ENCODE measurements at regions not wholly inside any gene's neighbourhood (a gene's known extent, or its start where the extent isn't known, plus 50 kb on each side); places are given as distances from the start of the nearest gene placed in this dataset.

- Histone ChIP-seq H3K4me1 (peaks cover 20% of the 10 kb centered on the region), H3K9me3 (replicated peaks) (no peaks in the 10 kb centered on the region), H3K4me3 (no peak overlapping the region), H3K36me3 (no peaks in the 10 kb centered on the region), H3K27ac (replicated peaks) (no peak overlapping the region), H3K27me3 (ENCODE audit: low read depth) (no peaks in the 10 kb centered on the region)
- DNase-seq: no peak
- intact Hi-C loops (cut with micrococcal nuclease): loop anchor here (10.0 kb wide), 1 partner anchor 591 kb away; no protein-coding TSS in a partner anchor
- no peak for TF ChIP-seq CTCF (IDR thresholded peaks at IDR 0.05; ENCODE audit: borderline replicate concordance)
Measured at GRCh38 chr2:226213717-226214116, 585.9 kb downstream of the IRS1 start.

- DNase-seq: no peak
- TF ChIP-seq CTCF (IDR thresholded peaks at IDR 0.05; ENCODE audit: borderline replicate concordance): no peak
- no peaks in the 10 kb centered on the region for H3K27me3 ChIP-seq (ENCODE audit: low read depth)
- no peaks in the 10 kb centered on the region for H3K9me3 ChIP-seq (replicated peaks)
- H3K4me3 ChIP-seq: no peak overlapping the region
- no peak overlapping the region for H3K27ac ChIP-seq (replicated peaks)
- H3K4me1 ChIP-seq: peaks cover 30% of the 10 kb centered on the region
- no peaks in the 10 kb centered on the region for H3K36me3 ChIP-seq
- intact Hi-C loops (cut with micrococcal nuclease): loop anchor here (10.0 kb wide), 1 partner anchor 593 kb away; no protein-coding TSS in a partner anchor
Measured at GRCh38 chr2:226211439-226211838, 588.2 kb downstream of the IRS1 start.

GRCh38 chr2:226208726-226209125 lies 590.9 kb downstream of the IRS1 start:
- Histone ChIP-seq H3K27me3 (ENCODE audit: low read depth) (no peaks in the 10 kb centered on the region), H3K4me3 (no peak overlapping the region), H3K36me3 (no peaks in the 10 kb centered on the region), H3K9me3 (replicated peaks) (no peaks in the 10 kb centered on the region), H3K4me1 (peaks cover 30% of the 10 kb centered on the region), H3K27ac (replicated peaks) (no peak overlapping the region)
- intact Hi-C loops (cut with micrococcal nuclease): no loop called here
- no peak for TF ChIP-seq CTCF (IDR thresholded peaks at IDR 0.05; ENCODE audit: borderline replicate concordance)
- DNase-seq: no peak

GRCh38 chr2:226207671-226208070 lies 591.9 kb downstream of the IRS1 start:
- Histone ChIP-seq H3K4me1 (peaks cover 30% of the 10 kb centered on the region), H3K27me3 (ENCODE audit: low read depth) (no peaks in the 10 kb centered on the region), H3K4me3 (no peak overlapping the region), H3K36me3 (no peaks in the 10 kb centered on the region), H3K27ac (replicated peaks) (no peak overlapping the region), H3K9me3 (replicated peaks) (no peaks in the 10 kb centered on the region)
- no peak for TF ChIP-seq CTCF (IDR thresholded peaks at IDR 0.05; ENCODE audit: borderline replicate concordance)
- DNase-seq: no peak
- intact Hi-C loops (cut with micrococcal nuclease): no loop called here

GRCh38 chr2:226199555-226199954 lies 600.1 kb downstream of the IRS1 start:
- Histone ChIP-seq H3K36me3 (no peaks in the 10 kb centered on the region), H3K4me1 (no peaks in the 10 kb centered on the region), H3K9me3 (replicated peaks) (no peaks in the 10 kb centered on the region), H3K27me3 (ENCODE audit: low read depth) (no peaks in the 10 kb centered on the region), H3K27ac (replicated peaks) (no peak overlapping the region), H3K4me3 (no peak overlapping the region)
- DNase-seq: no peak
- no peak for TF ChIP-seq CTCF (IDR thresholded peaks at IDR 0.05; ENCODE audit: borderline replicate concordance)
- intact Hi-C loops (cut with micrococcal nuclease): no loop called here

GRCh38 chr2:226198956-226199355 lies 600.7 kb downstream of the IRS1 start:
- H3K9me3 ChIP-seq (replicated peaks): no peaks in the 10 kb centered on the region
- no peaks in the 10 kb centered on the region for H3K27me3 ChIP-seq (ENCODE audit: low read depth)
- H3K4me1 ChIP-seq: no peaks in the 10 kb centered on the region
- TF ChIP-seq CTCF (IDR thresholded peaks at IDR 0.05; ENCODE audit: borderline replicate concordance): no peak
- no peaks in the 10 kb centered on the region for H3K36me3 ChIP-seq
- H3K4me3 ChIP-seq: no peak overlapping the region
- intact Hi-C loops (cut with micrococcal nuclease): no loop called here
- no peak for DNase-seq
- H3K27ac ChIP-seq (replicated peaks): no peak overlapping the region

Data from left ventricle myocardium inferior (tissue), 1 donor.